ENCODE measurements at regions not wholly inside any gene's neighbourhood (a gene's known extent, or its start where the extent isn't known, plus 50 kb on each side); places are given as distances from the start of the nearest gene placed in this dataset.

GRCh38 chr4:28360681-28361080 is 1500.0 kb downstream of the STIM2 start:
- Mint-ChIP-seq H3K9me3 (peaks cover 4% of the 10 kb centered on the region), H3K4me1 (peaks cover 8% of the 10 kb centered on the region), H3K36me3 (ENCODE audit: low read depth) (no peaks in the 10 kb centered on the region), H3K27ac (ENCODE audit: unreplicated experiment) (no peak overlapping the region), H3K27me3 (ENCODE audit: low read depth) (no peaks in the 10 kb centered on the region), H3K4me3 (no peak overlapping the region)
- no peak for DNase-seq (ENCODE audit: low read depth, low spot score)
- TF ChIP-seq CTCF (conservative IDR thresholded peaks at IDR 0.05) = no peak

GRCh38 chr4:28362169-28362568 is 1501.5 kb downstream of the STIM2 start:
- H3K27ac Mint-ChIP-seq (ENCODE audit: unreplicated experiment) = no peak overlapping the region
- no peak overlapping the region for H3K4me3 Mint-ChIP-seq
- no peaks in the 10 kb centered on the region for H3K27me3 Mint-ChIP-seq (ENCODE audit: low read depth)
- no peaks in the 10 kb centered on the region for H3K36me3 Mint-ChIP-seq (ENCODE audit: low read depth)
- peaks cover 4% of the 10 kb centered on the region for H3K9me3 Mint-ChIP-seq
- no peak for TF ChIP-seq CTCF (conservative IDR thresholded peaks at IDR 0.05)
- peaks cover 12% of the 10 kb centered on the region for H3K4me1 Mint-ChIP-seq
- no peak for DNase-seq (ENCODE audit: low read depth, low spot score)

DNA sequence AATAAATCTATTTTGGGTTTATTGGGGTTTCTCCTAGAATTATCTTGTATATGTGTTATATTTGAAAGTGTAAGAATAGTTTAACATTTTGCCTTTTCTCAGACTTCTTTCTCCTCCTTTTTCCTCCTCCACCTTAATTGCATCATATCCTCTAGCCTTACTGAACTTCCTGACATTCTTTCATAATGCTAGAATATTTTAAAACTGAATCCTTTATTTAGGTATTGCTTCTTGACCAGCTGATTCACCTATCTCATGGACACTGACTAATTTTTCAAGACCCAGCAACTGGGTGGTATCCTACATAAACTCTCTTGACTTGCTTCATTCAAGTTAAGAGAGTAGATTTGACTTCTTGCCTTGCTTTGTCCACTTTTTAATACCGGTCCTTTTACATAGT is 1508.9 kb downstream of the STIM2 start:
- peaks cover 8% of the 10 kb centered on the region for H3K4me1 Mint-ChIP-seq
- H3K27ac Mint-ChIP-seq (ENCODE audit: unreplicated experiment) = no peak overlapping the region
- H3K9me3 Mint-ChIP-seq = peaks cover 5% of the 10 kb centered on the region
- H3K27me3 Mint-ChIP-seq (ENCODE audit: low read depth) = no peaks in the 10 kb centered on the region
- no peak for TF ChIP-seq CTCF (conservative IDR thresholded peaks at IDR 0.05)
- no peak overlapping the region for H3K4me3 Mint-ChIP-seq
- H3K36me3 Mint-ChIP-seq (ENCODE audit: low read depth) = no peaks in the 10 kb centered on the region
- DNase-seq (ENCODE audit: low read depth, low spot score) = no peak

DNA sequence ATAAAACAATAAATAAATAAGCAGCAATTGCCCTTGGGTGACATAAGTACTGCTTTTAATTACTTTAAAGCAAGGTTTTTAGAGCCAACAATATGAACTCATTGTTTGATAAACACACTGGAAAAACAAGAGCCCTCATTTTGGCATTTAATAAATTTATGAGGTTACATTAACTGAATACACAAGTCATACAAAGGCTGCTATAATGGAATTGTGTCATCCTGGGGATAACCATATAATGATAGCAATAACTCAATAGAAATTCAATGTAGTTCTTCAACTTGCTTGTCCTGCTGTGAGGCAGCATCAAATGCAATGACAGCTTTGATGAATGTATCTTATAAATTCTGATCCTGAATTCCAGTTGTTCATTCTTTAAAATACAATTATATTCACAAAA is 1512.5 kb downstream of the STIM2 start:
- Mint-ChIP-seq H3K36me3 (ENCODE audit: low read depth) (peaks cover 2% of the 10 kb centered on the region), H3K4me1 (no peaks in the 10 kb centered on the region), H3K4me3 (no peak overlapping the region), H3K27me3 (ENCODE audit: low read depth) (no peaks in the 10 kb centered on the region), H3K27ac (ENCODE audit: unreplicated experiment) (no peak overlapping the region), H3K9me3 (peaks cover 8% of the 10 kb centered on the region)
- no peak for TF ChIP-seq CTCF (conservative IDR thresholded peaks at IDR 0.05)
- DNase-seq (ENCODE audit: low read depth, low spot score) = no peak

DNA sequence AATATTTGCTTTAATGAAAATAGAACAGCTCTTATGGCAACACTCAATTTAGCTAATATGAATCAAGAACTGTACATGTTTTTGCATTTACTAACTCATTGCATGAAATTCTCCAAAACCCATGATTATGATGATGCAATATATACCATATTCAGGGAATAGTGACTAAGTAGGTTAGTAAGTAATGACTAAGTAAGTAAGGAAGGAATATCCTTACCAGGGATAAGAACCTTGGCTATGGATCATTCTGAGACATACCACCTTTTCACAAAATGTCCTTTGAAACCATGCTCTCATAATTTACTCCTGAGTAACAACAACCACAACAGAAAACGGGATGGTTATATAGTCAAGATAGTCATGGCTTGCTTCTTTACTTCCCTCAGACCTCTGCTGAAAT is 1513.0 kb downstream of the STIM2 start:
- Mint-ChIP-seq H3K36me3 (ENCODE audit: low read depth) (peaks cover 2% of the 10 kb centered on the region), H3K27ac (ENCODE audit: unreplicated experiment) (no peak overlapping the region), H3K4me1 (no peaks in the 10 kb centered on the region), H3K9me3 (peaks cover 8% of the 10 kb centered on the region), H3K27me3 (ENCODE audit: low read depth) (no peaks in the 10 kb centered on the region), H3K4me3 (no peak overlapping the region)
- no peak for DNase-seq (ENCODE audit: low read depth, low spot score)
- TF ChIP-seq CTCF (conservative IDR thresholded peaks at IDR 0.05) = no peak

Data from neural crest cell (in vitro differentiated cells).